ENCODE measurements at regions not wholly inside any gene's neighbourhood (a gene's known extent, or its start where the extent isn't known, plus 50 kb on each side); places are given as distances from the start of the nearest gene placed in this dataset.
"Not testable (repeated sequence)": the region's sequence is repeated elsewhere in the genome, so short reads cannot be mapped to it uniquely, and the experiment has no call there.

GRCh38 chr14:44385296-44385695, 121.8 kb downstream of the FSCB start:
- not testable (repeated sequence) for DNase-seq

- DNase-seq, result not testable (repeated sequence)
These were observed 122.3 kb downstream of the FSCB start for GRCh38 chr14:44384601-44385293.

- no peak for DNase-seq
These were observed 123.0 kb downstream of the FSCB start for GRCh38 chr14:44384093-44384492.

DNA sequence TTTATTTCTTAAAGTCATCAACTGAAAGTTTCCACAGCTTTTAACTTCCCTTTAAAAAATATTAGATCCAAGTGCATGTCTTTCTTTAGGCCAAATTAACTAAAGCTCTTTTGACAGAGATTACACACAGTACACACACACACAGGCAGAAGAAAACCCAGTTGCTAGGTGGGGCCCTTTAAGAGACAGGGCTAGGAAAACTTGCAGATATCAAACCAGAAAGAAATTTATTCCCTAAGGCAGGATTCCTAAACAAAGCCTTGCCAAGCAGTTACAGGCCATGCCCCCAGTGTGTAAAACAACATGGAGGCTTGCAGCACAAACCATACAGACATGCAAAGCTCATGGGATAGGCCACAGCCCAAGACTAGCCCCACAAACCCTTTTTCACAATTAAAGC, 123.4 kb downstream of the FSCB start:
- no peak for DNase-seq

- no peak for DNase-seq
These were observed 127.6 kb downstream of the FSCB start for GRCh38 chr14:44379292-44379977.

GRCh38 chr14:44374906-44375305, 132.2 kb downstream of the FSCB start:
- DNase-seq, result no peak

DNA sequence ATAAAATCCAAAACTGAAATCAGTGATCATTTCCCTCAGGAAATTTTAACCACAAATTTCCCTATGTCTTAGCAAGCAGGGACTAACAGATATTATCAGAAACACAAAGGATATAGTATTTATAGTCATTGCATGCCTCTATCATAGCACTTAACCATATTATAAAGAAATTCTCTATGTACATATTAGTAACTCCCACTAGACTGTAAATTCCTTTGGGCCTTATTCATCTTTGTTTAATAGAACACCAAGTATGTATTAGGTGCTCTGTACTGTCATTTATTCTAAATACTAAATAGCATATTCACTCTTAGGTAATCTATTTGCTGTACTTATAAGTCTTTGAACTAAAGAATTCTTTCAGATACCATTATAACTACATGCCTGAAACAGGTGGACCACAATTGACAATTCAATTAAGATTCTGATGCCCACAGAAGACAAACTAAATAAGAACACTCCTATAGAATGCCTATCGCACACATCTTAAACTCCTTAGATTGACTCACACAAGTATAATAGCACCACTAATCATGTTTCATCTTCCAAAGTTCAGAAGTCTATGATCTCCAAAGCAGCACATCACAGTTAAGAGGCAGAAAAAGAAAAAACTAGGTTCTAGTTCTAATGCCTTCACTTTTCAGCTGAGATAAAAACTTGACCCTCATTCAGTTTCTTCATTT, 134.1 kb downstream of the FSCB start:
- no peak for DNase-seq

DNA sequence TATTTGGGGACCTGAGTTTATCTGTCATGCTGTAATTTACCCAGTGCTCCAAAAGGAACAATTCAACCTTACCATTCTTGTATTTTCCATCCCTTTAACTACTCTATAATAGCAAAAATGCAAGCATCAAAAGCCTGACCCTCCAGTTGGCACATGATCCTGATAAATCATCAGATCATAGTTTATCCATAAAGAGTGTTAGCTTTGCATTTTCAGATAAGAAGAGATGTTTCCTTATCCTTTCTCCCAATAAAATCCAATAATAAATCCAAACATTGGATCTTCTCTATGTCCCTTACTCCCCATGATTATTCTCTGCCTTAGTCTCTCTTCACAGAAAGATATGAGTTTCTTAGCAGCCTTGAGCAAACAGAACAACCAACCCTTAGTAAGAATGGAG, 134.9 kb downstream of the FSCB start:
- DNase-seq, result no peak

GRCh38 chr14:44370727-44371126, 136.4 kb downstream of the FSCB start:
- no peak for DNase-seq

DNA sequence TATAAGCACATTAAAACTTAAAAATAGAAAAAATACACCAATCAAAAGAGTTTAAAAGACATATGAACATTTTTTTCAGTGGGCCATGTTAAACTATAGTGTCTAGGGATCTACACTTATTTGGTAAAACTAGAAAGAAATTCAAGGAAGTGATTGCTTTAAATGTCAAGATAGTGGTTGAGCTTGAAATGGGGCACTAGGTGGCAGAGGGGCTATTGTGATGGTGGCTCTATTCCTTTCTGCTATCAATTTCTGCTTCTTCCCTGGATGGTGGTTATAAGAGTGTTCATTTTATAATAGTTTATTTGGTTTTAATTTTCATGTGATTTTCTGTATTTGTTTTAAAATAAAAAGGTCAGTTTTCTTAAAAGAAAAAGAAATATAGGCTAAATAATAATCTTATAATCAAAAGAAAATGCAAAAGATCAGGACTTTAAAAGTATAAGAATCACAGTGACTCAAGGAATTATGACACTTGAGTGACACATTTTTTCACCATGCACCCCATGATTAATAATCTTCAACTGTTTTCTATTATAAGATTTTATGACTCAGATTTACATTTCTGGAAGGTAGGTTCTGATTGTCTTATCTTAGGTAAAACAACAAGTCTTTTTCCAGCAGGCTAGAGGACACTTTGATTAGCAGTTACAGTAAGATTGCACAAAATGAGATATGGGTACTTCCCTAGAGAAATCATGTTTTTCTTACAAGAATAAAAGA, 137.5 kb downstream of the FSCB start:
- no peak for DNase-seq

- DNase-seq, result no peak
These were observed 146.0 kb downstream of the FSCB start for GRCh38 chr14:44361083-44361482.

GRCh38 chr14:44353805-44354204, 153.3 kb downstream of the FSCB start:
- no peak for DNase-seq

DNA sequence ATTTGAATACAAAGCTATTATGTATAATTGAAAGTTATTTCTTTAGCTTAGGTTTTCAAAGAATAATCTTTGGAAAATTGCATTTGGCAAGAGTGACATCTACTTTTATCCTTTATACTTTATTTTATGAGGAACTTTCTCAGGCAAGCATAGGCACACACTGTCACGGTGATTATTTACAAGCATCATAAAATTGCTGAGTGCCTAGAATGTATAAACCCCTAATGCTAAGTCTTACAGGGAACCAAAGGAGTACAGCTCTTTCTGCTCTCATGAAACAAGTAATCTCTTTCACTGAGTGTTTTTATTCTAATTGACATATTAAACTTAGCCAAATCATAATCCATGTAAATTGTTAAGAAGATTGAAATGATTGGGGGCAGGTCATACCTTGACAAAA, 154.9 kb downstream of the FSCB start:
- no peak for DNase-seq

GRCh38 chr14:44347316-44347715, 159.8 kb downstream of the FSCB start:
- DNase-seq, result no peak

DNA sequence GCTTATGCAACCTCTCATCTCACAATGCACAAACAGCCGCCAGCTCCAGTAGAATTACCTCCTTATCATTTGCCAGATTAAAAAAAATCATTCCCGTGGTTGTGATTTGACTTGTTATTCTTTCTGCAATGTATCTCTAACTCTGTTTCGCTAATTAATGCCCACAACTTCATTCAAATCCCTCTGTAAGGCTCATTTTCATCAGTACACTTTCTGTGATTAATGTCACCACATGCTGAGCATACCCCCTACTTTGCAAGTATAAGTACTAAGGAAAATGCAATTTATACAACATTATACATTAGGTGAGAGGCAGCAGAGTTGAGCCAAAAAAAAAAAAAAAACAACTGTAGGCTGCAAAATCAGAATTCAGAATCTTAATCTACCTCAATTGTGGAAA, 166.0 kb downstream of the FSCB start:
- no peak for DNase-seq

DNA sequence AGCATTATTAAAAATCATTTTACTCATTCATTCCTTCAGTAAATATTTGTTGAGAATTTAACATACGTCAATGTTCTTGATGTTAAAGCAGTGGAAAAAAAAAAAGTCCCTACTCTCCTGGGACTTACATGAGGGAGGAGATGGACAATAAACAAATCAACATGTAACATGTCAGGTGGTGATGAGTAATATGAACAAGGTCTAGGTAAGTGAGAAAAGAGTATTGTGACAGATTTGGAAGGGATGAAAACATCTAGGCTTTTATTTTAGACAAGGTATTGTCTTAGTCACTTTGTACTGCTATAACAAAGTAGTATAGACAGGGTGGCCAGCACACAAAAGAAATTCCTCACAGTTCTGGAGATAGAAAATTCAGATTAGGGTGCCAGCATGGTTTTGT, 167.2 kb downstream of the FSCB start:
- DNase-seq, result no peak

- DNase-seq, result no peak
These were observed 167.9 kb downstream of the FSCB start for GRCh38 chr14:44339231-44339630.

GRCh38 chr14:44317441-44317746, 189.7 kb downstream of the FSCB start:
- no peak for DNase-seq

DNA sequence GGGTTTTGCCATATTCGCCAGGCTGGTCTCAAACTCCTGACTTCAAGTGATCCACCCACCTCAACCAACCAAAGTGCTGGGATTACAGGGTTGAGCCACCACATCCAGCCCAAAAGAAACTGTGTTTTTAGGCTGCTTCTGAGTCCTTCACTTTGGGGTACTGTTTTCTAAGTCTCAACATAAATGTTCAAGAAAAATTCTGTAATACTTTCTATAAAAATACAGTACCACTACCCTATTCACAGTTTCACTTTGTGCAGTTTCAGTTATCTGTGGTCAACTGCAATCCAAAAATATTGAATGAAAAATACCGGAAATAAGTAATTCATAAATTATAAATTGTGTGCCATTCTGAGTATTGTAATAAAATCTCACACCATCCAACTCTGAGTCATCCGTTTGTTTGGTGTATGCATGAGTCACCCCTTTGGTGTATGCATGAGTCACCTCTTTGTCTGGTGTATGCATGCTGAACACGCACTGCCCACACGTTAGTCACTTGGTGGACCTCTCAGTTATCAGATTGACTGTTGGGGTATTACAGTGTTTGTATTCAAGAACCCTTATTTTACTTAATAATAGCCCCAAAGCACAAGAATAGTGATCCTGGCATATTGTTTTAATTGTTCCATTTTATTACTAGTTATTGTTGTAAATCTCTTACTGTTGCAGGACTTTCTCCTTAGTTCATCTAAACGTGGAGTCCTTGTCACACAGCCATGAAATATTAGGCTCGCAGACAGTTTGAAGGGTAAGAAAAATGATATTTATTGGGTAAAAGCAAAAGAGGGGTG, 190.2 kb downstream of the FSCB start:
- DNase-seq, result no peak

- no peak for DNase-seq
These were observed 197.8 kb downstream of the FSCB start for GRCh38 chr14:44309331-44309730.

GRCh38 chr14:44300916-44301315, 206.2 kb downstream of the FSCB start:
- DNase-seq, result no peak

DNA sequence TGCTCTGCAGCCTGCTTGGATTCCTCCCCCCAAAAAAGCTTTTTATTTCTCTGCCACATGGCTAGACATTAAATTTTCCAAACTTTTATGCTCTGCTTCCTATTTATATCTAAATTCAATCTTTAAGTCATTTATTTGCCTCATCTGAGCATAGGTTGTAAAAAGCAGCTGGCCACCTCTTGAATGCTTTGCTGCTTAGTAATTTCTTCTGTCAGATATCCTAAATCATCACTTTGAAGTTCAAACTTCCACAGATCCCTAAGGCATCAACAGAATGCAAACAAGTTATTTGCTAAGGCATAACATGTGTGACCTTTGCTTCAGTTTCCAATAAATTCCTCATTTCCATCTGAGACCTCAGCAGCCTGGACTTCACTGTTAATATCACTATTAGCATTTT, 209.6 kb downstream of the FSCB start:
- no peak for DNase-seq

- no peak for DNase-seq
These were observed 215.6 kb downstream of the FSCB start for GRCh38 chr14:44291366-44291915.

All from NCI-H524 treated with DMSO at 0.1 percent for 48 hours (cell line).